HFF-Myc (cell line): ENCODE measurements at regions not wholly inside any gene's neighbourhood (a gene's known extent, or its start where the extent isn't known, plus 50 kb on each side); places are given as distances from the start of the nearest gene placed in this dataset.

Experiments
- DNase-seq: peaks from one replicate; pipeline ENCODE4 v3.0.0-alpha.2; 2011; ENCODE audit warnings: low read depth; ENCODE audit errors: extremely low read depth
- H3K4me3 ChIP-seq: replicated peaks from 2 replicates; pipeline ENCODE4 v1.5.1; 2011; ENCODE audit warnings: low read depth, mild to moderate bottlenecking, control low read depth, low read length
- TF ChIP-seq, protein P1 (sequence below): IDR thresholded peaks from 2 replicates; pipeline ENCODE4 v1.5.1; 2012; ENCODE audit warnings: mild to moderate bottlenecking, low read depth, low read length, control low read depth; ENCODE audit errors: missing control alignments

DNA sequence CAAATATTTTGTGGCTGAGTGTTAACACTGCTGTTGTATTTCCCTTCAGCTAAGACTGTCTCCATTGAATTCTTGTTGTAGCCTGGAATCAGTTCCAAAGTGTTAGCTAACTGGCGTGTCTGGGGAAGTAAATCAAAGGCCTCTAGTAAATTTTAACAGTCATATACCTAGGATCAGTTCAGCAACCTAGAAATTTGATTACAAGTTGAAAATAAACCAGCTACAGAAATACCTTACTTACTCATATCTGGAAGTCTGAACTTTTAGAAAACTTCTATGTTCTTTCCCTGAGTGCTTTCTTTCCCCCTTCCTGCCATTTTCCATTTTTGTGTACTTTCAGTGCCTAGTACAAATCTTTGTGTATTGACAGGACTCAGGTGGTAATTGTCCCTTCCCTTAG lies 396.7 kb upstream of the DCC start:
- TF ChIP-seq, protein P1, sequence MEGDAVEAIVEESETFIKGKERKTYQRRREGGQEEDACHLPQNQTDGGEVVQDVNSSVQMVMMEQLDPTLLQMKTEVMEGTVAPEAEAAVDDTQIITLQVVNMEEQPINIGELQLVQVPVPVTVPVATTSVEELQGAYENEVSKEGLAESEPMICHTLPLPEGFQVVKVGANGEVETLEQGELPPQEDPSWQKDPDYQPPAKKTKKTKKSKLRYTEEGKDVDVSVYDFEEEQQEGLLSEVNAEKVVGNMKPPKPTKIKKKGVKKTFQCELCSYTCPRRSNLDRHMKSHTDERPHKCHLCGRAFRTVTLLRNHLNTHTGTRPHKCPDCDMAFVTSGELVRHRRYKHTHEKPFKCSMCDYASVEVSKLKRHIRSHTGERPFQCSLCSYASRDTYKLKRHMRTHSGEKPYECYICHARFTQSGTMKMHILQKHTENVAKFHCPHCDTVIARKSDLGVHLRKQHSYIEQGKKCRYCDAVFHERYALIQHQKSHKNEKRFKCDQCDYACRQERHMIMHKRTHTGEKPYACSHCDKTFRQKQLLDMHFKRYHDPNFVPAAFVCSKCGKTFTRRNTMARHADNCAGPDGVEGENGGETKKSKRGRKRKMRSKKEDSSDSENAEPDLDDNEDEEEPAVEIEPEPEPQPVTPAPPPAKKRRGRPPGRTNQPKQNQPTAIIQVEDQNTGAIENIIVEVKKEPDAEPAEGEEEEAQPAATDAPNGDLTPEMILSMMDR, result no peak
- DNase-seq, result no peak
- H3K4me3 ChIP-seq, result no peak overlapping the region

DNA sequence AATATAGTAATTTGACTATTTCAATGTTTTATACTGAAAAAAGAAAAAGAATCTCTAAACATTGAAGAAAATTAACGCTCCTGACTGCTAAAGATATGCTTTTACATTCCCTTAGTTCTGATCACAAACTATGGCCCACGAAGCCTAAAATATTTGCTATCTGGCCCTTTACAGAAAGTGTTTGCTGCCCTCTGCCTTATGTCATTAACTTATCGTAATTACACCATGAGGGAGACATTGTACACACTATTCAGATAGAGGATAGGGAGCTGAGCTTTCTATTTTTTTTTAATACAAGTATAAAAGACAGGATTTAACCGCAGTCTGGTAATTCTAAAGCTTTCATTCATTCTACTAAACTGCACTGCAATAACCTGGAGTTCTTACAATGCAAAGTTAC lies 393.1 kb upstream of the DCC start:
- no peak for DNase-seq
- H3K4me3 ChIP-seq, result no peak overlapping the region
- TF ChIP-seq, protein P1, result no peak

DNA sequence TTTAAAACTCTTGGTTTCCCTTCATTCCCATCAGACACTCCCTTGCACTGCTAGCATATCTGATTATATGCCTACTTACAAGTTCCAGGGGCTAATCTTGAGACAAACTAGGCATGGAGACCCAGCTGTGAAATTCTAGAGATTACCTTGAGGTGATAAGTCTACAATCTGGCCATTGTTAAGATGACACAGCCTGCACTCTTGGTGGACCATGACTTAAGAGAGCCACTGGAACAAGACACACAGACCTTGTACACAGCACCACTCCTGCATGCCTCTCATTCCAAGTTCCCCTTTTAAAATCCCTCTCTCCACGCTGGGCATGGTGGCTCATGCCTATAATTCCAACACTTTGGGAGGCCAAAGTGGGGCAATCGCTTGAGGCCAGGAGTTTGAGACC lies 387.2 kb upstream of the DCC start:
- H3K4me3 ChIP-seq, result no peak overlapping the region
- TF ChIP-seq, protein P1, result no peak
- DNase-seq, result no peak

DNA sequence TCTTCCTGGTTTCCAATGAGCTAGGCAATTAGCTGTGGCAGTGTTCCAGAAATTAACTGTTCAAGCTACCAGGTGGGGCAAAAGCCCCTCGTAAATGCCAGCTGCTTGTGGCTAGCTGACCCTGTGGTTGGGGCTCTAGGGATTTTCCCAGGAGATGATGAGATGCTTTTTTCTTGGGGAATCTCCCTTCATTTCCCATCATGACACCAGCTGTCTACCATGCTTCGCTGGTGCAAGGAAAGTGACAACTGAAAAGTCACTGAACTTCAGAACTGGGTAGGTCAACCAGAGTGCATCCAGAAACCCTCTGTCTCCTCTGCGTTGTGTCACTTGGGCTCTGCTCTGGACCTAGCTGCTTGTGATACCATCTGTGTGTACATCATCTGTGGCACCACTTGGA lies 386.5 kb upstream of the DCC start:
- DNase-seq, result no peak
- no peak overlapping the region for H3K4me3 ChIP-seq
- TF ChIP-seq, protein P1, result no peak

DNA sequence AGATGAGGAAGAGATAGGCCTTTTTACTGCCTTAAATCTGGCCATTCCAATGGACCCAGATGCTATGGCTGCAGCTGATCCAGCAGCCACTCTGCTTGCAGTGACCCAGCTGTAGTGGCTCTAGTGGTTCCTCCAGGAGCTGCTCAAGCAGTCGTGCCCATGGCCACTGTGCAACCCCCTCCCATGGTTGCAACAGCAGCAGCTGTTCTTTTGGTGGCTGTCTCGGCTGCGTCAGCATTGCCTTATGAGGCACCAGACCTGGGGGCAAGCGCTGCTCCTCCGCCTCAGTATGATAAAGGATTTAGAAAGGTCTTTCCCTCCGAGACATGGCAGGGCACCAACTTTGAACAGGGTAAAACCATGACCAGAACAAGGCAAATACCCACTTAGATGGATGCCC lies 384.9 kb upstream of the DCC start:
- TF ChIP-seq, protein P1, result no peak
- DNase-seq, result no peak
- no peak overlapping the region for H3K4me3 ChIP-seq

DNA sequence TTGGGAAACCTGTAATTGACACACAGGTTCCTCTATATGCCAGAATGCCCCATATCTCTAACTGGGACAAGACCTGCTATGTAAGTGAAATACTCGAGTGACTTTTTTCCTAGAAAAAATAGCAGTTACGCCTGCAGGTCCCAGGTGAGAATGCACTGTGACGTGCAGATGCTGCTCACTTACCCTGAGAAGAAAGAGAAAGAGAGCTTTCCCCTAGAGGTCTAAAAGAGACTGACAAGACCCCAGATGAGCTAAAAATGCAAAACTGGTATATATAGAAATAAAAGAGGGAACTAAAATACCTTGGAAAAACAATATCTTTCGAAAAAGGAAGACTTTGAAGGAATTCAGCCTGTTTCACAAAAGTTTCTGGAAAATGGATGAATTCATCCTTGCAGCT lies 383.0 kb upstream of the DCC start:
- TF ChIP-seq, protein P1, result no peak
- DNase-seq, result no peak

DNA sequence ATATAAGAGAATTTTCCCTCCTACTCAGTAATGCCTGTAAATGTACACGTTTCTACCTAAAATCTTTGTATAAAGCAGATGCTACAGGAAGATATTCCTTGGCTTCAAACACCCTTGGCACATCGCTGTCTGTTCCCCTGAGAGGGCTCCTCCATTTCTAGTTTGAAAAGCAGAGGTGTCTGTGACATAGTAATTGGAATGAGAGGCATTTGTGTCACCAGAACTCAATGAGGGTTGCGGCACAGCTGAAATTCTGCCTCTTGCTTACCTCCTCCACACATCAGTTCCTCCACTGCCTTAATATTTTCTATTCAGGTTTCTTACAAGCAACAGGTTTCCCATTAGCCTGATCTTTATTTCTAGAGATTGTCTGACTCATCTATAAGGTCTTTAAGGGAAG lies 359.9 kb upstream of the DCC start:
- H3K4me3 ChIP-seq, result no peak overlapping the region
- TF ChIP-seq, protein P1, result no peak
- no peak for DNase-seq

More for the DNA sequence above, 383.0 kb upstream of the DCC start:
- no peak overlapping the region for H3K4me3 ChIP-seq
